ENCODE measurements at regions not wholly inside any gene's neighbourhood (a gene's known extent, or its start where the extent isn't known, plus 50 kb on each side); places are given as distances from the start of the nearest gene placed in this dataset.
"Not testable (repeated sequence)": the region's sequence is repeated elsewhere in the genome, so short reads cannot be mapped to it uniquely, and the experiment has no call there.

DNA sequence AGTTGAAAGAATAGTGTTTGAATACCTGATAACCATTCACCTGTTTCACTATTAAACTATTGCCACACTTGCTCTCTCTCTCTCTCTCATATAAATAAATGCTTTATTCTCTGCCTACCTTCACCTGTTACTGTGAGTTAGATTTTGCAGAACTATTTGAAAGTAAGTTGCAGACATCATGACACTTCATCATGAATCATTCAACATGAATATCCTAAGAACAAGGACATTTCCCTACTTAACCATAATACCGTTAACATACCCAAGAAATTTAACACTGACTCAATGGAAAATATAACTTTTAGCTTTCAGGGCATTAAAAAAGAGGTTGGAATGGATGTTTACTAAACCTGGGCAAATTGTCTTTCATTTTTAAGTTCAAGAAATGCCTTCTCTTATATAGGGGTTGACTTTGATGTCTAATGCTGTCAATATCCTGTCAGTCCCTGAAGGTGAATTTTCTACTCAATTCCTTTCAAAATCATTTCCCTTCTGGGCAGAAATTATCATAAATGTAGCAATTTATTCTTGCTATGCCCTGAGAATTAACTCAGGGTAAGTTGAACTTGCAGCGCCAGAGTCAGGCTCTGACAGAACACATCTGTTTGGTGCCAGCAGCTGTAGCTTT is 582.6 kb upstream of the TLE4 start:
- no peak for DNase-seq (ENCODE audit: low read depth)
- H3K4me3 ChIP-seq (replicated peaks; ENCODE audit: low read depth, low read length): no peak overlapping the region
- TF ChIP-seq, protein P1, sequence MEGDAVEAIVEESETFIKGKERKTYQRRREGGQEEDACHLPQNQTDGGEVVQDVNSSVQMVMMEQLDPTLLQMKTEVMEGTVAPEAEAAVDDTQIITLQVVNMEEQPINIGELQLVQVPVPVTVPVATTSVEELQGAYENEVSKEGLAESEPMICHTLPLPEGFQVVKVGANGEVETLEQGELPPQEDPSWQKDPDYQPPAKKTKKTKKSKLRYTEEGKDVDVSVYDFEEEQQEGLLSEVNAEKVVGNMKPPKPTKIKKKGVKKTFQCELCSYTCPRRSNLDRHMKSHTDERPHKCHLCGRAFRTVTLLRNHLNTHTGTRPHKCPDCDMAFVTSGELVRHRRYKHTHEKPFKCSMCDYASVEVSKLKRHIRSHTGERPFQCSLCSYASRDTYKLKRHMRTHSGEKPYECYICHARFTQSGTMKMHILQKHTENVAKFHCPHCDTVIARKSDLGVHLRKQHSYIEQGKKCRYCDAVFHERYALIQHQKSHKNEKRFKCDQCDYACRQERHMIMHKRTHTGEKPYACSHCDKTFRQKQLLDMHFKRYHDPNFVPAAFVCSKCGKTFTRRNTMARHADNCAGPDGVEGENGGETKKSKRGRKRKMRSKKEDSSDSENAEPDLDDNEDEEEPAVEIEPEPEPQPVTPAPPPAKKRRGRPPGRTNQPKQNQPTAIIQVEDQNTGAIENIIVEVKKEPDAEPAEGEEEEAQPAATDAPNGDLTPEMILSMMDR (IDR thresholded peaks at IDR 0.05; ENCODE audit: low read length, missing control alignments): no peak

DNA sequence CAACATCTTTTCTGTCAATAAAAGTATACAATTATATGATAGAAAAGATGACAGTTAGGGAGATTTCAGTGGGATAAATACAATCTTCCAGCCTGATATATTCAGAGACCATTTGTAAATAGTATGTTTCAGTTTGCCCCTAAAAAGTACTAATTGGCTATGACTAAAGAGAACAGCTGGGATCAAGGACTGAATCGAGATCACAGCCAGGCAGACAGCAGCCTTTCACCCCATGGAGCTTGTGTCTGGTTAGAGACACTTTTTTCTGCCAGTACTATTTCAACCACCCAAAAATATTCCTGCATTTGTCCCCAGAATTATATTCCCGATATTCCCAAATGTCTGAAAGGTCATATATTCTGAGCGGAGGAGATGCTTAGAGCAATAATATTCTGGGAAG is 577.3 kb upstream of the TLE4 start:
- TF ChIP-seq, protein P1 (IDR thresholded peaks at IDR 0.05; ENCODE audit: low read length, missing control alignments): no peak
- no peak overlapping the region for H3K4me3 ChIP-seq (replicated peaks; ENCODE audit: low read depth, low read length)
- no peak for DNase-seq (ENCODE audit: low read depth)

DNA sequence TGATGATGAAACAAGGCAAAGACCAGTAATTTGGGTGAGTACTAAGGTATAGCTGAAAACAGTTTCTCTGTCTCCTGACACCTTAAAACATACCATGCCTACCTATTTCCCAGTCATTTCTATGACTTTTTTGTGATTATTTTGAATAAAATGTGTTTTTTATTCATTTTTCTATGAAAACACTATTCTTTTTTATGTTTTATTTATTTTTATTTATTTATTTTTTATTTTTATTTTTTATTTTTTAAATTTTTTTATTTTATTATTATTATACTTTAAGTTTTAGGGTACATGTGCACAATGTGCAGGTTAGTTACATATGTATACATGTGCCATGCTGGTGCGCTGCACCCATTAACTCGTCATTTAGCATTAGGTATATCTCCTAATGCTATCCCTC is 576.8 kb upstream of the TLE4 start:
- not testable (repeated sequence) for H3K4me3 ChIP-seq (replicated peaks; ENCODE audit: low read depth, low read length); DNase-seq (ENCODE audit: low read depth)

DNA sequence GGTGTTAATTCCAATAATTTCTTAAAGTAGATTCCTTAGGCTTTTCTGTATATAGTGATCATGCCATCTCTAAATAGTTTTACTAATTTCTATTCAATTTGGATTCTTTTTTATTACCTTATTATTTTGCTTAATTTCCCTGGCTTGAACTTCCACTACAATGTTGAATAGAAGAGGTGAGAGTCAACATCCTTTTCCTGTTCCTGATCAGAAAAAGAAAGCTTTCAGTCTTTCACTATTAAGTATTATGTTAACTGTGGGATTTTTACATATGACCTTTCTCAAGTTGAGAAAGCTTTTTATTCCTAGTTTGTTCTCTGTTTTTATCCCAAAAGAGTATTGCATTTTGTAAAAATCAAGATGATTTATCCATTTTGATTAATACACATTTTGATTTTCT is 574.5 kb upstream of the TLE4 start:
- TF ChIP-seq, protein P1 (IDR thresholded peaks at IDR 0.05; ENCODE audit: low read length, missing control alignments): no peak
- H3K4me3 ChIP-seq (replicated peaks; ENCODE audit: low read depth, low read length): no peak overlapping the region
- DNase-seq (ENCODE audit: low read depth): no peak

DNA sequence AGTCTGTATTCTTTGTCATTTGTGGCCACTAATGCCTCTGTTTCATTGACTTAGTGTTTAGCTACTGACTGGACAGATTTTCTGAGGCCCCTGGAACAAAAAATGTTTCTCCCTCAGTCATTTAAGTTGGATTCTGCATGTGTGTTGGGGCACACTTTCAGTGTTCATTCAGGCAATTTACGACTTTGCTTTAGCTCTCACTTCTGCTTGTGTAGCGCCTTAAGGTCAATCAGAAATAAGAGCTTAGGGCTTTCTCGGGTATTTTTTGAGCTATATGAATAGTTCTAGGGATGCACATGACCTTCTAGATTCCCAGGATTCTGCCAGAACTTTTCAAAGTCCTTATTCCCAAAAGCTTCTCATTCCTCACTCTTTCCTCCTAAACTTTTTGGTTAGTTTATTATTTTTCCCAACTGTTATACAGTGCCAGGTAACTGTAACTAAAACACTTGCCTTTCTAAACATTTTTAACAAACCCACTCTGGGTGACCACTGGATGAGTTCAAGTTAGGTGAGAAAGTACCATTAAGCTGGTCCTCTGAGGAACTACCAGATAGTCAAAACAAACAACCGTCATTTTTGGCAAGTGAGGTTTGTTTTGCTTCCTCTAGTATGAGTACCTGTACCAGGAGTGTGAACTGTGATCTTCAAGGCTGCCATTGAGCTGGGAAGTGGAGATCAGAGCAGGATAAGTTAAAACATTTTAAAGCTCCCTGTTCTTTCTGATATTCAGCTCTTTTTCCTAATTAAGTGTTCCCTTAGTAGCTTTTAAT is 571.3 kb upstream of the TLE4 start:
- TF ChIP-seq, protein P1 (IDR thresholded peaks at IDR 0.05; ENCODE audit: low read length, missing control alignments): no peak

DNA sequence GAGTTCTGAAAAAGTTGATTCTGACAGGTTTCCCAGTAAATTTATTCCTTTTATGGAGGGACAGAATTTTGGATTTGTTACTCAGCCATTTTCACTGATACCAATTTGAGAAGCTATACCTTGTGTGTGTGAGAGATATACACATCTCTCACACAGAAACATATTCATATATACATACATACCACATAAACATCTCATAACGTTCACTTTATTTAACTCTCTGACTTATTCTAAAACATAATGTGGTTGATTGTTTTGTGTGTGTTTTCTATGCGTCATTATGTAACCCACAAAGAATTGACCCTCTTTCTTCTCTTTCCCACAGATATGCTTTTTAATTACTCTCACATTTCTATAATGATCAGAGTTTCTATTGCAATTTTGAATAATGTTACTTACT is 570.8 kb upstream of the TLE4 start:
- TF ChIP-seq, protein P1 (IDR thresholded peaks at IDR 0.05; ENCODE audit: low read length, missing control alignments): no peak
- DNase-seq (ENCODE audit: low read depth): no peak
- H3K4me3 ChIP-seq (replicated peaks; ENCODE audit: low read depth, low read length): no peak overlapping the region

More for the DNA sequence above, 571.3 kb upstream of the TLE4 start:
- no peak for DNase-seq (ENCODE audit: low read depth)
- no peak overlapping the region for H3K4me3 ChIP-seq (replicated peaks; ENCODE audit: low read depth, low read length)

DNA sequence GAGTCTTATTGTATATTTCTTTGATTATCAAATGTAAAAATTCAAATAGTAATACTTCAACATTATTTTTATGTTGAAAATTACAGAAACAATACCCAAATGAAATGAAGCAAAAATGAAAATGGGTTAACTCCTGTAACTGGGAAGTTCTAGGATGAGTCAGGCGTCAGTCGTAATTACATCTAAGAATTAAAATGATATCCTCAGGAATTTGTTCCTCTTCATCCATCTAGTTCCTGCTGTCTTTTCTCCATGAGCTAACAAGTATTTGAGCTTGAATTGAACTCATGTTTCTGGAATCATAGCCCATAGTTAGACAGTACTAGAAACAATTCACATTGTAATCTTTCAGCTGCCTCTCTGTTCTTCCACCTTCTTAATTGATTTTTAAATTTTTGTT is 568.3 kb upstream of the TLE4 start:
- TF ChIP-seq, protein P1 (IDR thresholded peaks at IDR 0.05; ENCODE audit: low read length, missing control alignments): no peak
- H3K4me3 ChIP-seq (replicated peaks; ENCODE audit: low read depth, low read length): no peak overlapping the region
- DNase-seq (ENCODE audit: low read depth): no peak

Measured in fibroblast of pulmonary artery (primary cell).